ENCODE measurements at regions not wholly inside any gene's neighbourhood (a gene's known extent, or its start where the extent isn't known, plus 50 kb on each side); places are given as distances from the start of the nearest gene placed in this dataset.
A peak's percentile ranks its signal among the peaks of the same experiment; 100 is the strongest.

- no peak for DNase-seq (ENCODE audit: low read depth)
- no peak overlapping the region for H3K4me3 ChIP-seq (ENCODE audit: control insufficient read depth, low read depth, low read length)
- TF ChIP-seq CTCF (conservative IDR thresholded peaks at IDR 0.05; ENCODE audit: control insufficient read depth, insufficient read depth, low read depth, low read length): no peak
These were observed 50.4 kb upstream of the GGTA1 start for GRCh38 chr9:121550041-121550440.

DNA sequence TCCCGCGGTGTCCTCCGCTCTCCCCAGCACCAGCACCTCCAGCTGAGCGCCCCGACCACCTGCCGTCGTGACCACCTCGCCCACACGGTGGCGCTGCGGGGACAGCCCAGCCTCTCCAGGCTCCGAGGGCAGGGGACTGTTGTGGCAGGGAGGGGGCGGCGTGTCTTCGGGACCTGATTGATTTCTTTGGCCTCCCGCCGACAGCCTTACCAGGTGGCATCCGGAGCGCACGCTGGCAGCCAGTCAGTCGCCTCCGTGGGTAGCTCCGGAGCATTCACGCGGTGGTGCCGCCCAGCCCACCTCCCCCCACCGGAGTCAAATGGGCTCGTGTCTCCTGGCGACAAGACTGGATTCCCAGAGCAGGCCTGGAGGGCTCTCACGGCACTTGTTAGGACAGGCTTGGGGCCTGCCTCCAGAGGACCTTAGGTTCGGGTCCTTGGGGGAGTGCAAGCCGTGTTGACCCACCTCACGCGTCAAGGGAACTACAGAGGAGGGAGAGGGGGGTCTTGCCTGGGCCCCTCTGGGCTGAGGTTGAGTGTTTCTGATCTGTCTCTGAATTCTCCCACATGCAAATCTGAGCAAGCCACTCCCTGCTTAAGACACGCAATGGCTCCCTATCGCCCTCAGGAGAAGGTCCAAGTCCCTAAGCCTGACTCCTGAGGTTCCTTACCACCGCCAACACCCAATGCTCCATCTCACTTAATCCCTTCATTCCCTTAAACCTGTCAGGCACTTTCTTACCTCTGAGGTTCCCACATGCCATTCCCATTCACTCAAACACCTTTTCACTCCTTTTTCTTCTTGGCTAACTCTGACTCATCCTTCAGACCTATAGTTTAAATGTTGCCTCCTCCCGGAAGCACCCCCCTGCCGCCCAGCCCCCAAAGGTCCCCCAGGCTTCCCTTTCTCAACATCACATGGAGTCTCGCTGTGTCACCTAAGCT is 51.2 kb upstream of the GGTA1 start:
- TF ChIP-seq CTCF (conservative IDR thresholded peaks at IDR 0.05; ENCODE audit: control insufficient read depth, insufficient read depth, low read depth, low read length): peak; percentile 60
- DNase-seq (ENCODE audit: low read depth): peak; percentile 50
- no peak overlapping the region for H3K4me3 ChIP-seq (ENCODE audit: control insufficient read depth, low read depth, low read length)

- H3K4me3 ChIP-seq (ENCODE audit: control insufficient read depth, low read depth, low read length): no peak overlapping the region
- TF ChIP-seq CTCF (conservative IDR thresholded peaks at IDR 0.05; ENCODE audit: control insufficient read depth, insufficient read depth, low read depth, low read length): no peak
- DNase-seq (ENCODE audit: low read depth): no peak
These were observed 52.5 kb upstream of the GGTA1 start for GRCh38 chr9:121551985-121552753.

- no peak for TF ChIP-seq CTCF (conservative IDR thresholded peaks at IDR 0.05; ENCODE audit: control insufficient read depth, insufficient read depth, low read depth, low read length)
- DNase-seq (ENCODE audit: low read depth): no peak
- H3K4me3 ChIP-seq (ENCODE audit: control insufficient read depth, low read depth, low read length): no peak overlapping the region
These were observed 56.4 kb upstream of the GGTA1 start for GRCh38 chr9:121556082-121556481.

DNA sequence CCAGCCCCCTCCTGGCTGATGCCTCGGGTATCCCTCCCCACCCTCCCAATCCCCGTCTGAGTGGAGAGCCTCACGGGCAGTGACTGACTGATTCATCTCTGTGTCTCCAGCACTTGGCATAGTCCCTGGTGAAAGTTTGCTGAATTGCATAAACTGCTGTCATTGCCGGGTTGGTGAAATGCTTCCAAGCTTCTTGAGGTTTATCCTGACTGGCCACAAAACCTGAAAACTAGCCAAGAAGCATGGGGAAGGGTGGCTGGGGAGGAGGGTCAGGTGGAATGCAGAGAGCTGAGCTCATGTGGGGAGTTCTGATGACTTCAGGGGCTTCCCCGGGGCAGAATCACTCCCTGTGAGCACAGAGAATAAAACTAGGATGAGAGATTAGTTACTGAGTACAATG is 56.9 kb upstream of the GGTA1 start:
- peak; percentile 96 for DNase-seq (ENCODE audit: low read depth)
- no peak for TF ChIP-seq CTCF (conservative IDR thresholded peaks at IDR 0.05; ENCODE audit: control insufficient read depth, insufficient read depth, low read depth, low read length)
- H3K4me3 ChIP-seq (ENCODE audit: control insufficient read depth, low read depth, low read length): no peak overlapping the region

DNA sequence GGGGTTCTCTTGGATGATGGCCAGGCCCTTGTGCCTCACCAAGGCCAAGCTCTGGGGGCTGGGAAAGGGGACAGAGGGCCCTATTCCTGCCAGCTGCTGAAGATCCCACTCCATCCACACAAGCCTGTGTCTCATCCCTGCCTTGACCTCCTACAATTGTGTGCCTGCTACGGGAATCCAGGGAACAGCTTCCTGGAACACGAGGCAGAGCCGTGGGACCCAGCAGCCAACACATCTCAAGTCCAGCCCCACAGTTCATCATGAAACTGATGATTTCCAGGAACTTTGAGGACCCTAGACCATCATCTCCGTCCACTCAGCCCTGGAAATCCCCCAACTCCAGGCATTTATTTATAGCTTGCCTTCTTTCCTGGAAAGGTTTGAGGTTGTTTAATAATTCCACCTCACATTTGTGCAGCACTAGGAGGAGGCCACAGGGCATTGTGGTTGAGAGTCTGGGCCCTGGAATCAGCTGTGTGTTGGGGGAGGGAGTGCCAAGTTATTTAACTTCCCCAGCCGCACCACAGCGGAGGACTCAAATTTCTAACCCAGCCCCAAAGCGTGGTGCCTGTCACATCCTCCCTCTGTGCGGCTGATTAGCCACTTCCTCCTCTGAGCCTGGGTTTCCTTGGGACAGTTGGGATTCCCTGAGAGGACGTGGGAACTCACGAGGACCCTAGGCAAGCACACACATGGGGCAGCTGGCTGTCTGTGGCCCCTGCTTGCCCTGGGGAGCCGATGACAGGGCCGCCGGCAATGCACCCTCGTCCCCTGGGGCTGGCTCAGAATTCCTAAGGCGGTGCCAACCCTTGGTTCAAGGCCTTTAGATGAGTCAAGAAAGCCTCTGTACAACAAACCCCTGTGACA is 58.2 kb upstream of the GGTA1 start:
- TF ChIP-seq CTCF (conservative IDR thresholded peaks at IDR 0.05; ENCODE audit: control insufficient read depth, insufficient read depth, low read depth, low read length): no peak
- DNase-seq (ENCODE audit: low read depth): peak; percentile 70
- H3K4me3 ChIP-seq (ENCODE audit: control insufficient read depth, low read depth, low read length): no peak overlapping the region

Data from fibroblast of mammary gland (primary cell).